Calu3 (cell line): ENCODE measurements at regions not wholly inside any gene's neighbourhood (a gene's known extent, or its start where the extent isn't known, plus 50 kb on each side); places are given as distances from the start of the nearest gene placed in this dataset.
A peak's percentile ranks its signal among the peaks of the same experiment; 100 is the strongest.

ENCODE experiments used
- BruUV-seq: library from RNA; stranded (reverse); fragments of 400-500 nt; replicated peaks from 2 replicates; lab custom pipeline; 2021; lab: Mats Ljungman, UMichigan
- CTCF ChIA-PET: fragments of 300-600 bp; sonication (Branson Sonifier 250); formaldehyde crosslinking; loops from one replicate; lab custom pipeline; 2022; ENCODE audit warnings: antibody characterized with exemption; lab: Charles Lee
- DNase-seq: peaks from one replicate; pipeline ENCODE4 v3.0.0; 2022
- H3K27ac Mint-ChIP-seq: one replicate; pipeline ENCODE4 v1.8.0; 2022; ENCODE audit warnings: mixed read lengths; ENCODE audit not compliant: unreplicated experiment
- H3K27me3 Mint-ChIP-seq: one replicate; pipeline ENCODE4 v1.8.0; 2022; ENCODE audit warnings: mixed read lengths; ENCODE audit not compliant: unreplicated experiment
- H3K36me3 Mint-ChIP-seq: one replicate; pipeline ENCODE4 v1.8.0; 2022; ENCODE audit warnings: mild to moderate bottlenecking, moderate library complexity, mixed read lengths; ENCODE audit not compliant: insufficient read depth, unreplicated experiment
- H3K4me1 Mint-ChIP-seq: one replicate; pipeline ENCODE4 v1.8.0; 2022; ENCODE audit warnings: mild to moderate bottlenecking, low read depth, mixed read lengths; ENCODE audit not compliant: unreplicated experiment
- H3K4me3 Mint-ChIP-seq: one replicate; pipeline ENCODE4 v1.8.0; 2022; ENCODE audit warnings: mild to moderate bottlenecking, low read depth, moderate library complexity, mixed read lengths; ENCODE audit not compliant: unreplicated experiment
- H3K9me3 Mint-ChIP-seq: one replicate; pipeline ENCODE4 v1.8.0; 2022; ENCODE audit warnings: low read depth, mixed read lengths; ENCODE audit not compliant: unreplicated experiment
- CTCF ChIP-seq: fragments of 200-600 bp; IDR thresholded peaks from one replicate; pipeline ENCODE4 v1.8.0; 2022; ENCODE audit warnings: antibody characterized with exemption; ENCODE audit not compliant: unreplicated experiment
- intact Hi-C: fragments of 100-400 bp; cut with micrococcal nuclease; formaldehyde crosslinking; loops from one replicate; pipeline ENCODE4 v1.10.0; 2022; ENCODE audit not compliant: unreplicated experiment

- CTCF ChIA-PET: interaction anchor here (0.6 to 1.9 kb wide), 7 partner anchors 27 to 1703 kb away, joined by 3 to 8 read pairs (median 4); no protein-coding TSS in a partner anchor
- Mint-ChIP-seq H3K36me3 (no peaks in the 10 kb centered on the region), H3K27me3 (no peaks in the 10 kb centered on the region), H3K4me3 (no peak overlapping the region), H3K27ac (no peak overlapping the region), H3K4me1 (peaks cover 42% of the 10 kb centered on the region), H3K9me3 (no peaks in the 10 kb centered on the region)
- TF ChIP-seq CTCF: no peak
- intact Hi-C loops: loop anchor here (1.0 to 10.0 kb wide), 5 partner anchors 56 to 472 kb away; no protein-coding TSS in a partner anchor
- DNase-seq: no peak
- no TSS peak for BruUV-seq
These were observed 184.9 kb upstream of the IL12B start for GRCh38 chr5:159515197-159515596.

- peak; percentile 89 for DNase-seq
- Mint-ChIP-seq H3K4me1 (peaks cover 42% of the 10 kb centered on the region), H3K9me3 (no peaks in the 10 kb centered on the region), H3K36me3 (no peaks in the 10 kb centered on the region), H3K27me3 (no peaks in the 10 kb centered on the region), H3K27ac (no peak overlapping the region), H3K4me3 (no peak overlapping the region)
- peak; percentile 92 for TF ChIP-seq CTCF
- intact Hi-C loops: loop anchor here (1.0 to 10.0 kb wide), 6 partner anchors 55 to 471 kb away; no protein-coding TSS in a partner anchor
- CTCF ChIA-PET: interaction anchor here (0.6 to 1.9 kb wide), 11 partner anchors 28 to 661 kb away, joined by 3 to 8 read pairs (median 4); no protein-coding TSS in a partner anchor
- BruUV-seq: no TSS peak
These were observed 185.7 kb upstream of the IL12B start for GRCh38 chr5:159515909-159516415.

- intact Hi-C loops: loop anchor here (5.0 to 10.0 kb wide), 2 partner anchors 256 to 444 kb away; no protein-coding TSS in a partner anchor
- Mint-ChIP-seq H3K27me3 (no peaks in the 10 kb centered on the region), H3K27ac (no peak overlapping the region), H3K4me1 (peaks cover 28% of the 10 kb centered on the region), H3K9me3 (no peaks in the 10 kb centered on the region), H3K4me3 (no peak overlapping the region), H3K36me3 (no peaks in the 10 kb centered on the region)
- peak; percentile 20 for DNase-seq
- TF ChIP-seq CTCF: no peak
- no TSS peak for BruUV-seq
- CTCF ChIA-PET: interaction anchor here (1.0 to 1.5 kb wide), 4 partner anchors 16 to 445 kb away, joined by 3 to 4 read pairs (median 3); no protein-coding TSS in a partner anchor
These were observed 188.1 kb upstream of the IL12B start for GRCh38 chr5:159518371-159518770.

GRCh38 chr5:159519365-159519764 is 189.1 kb upstream of the IL12B start:
- peaks cover 28% of the 10 kb centered on the region for H3K4me1 Mint-ChIP-seq
- BruUV-seq: no TSS peak
- H3K27ac Mint-ChIP-seq: no peak overlapping the region
- no peaks in the 10 kb centered on the region for H3K9me3 Mint-ChIP-seq
- H3K27me3 Mint-ChIP-seq: no peaks in the 10 kb centered on the region
- no peak for TF ChIP-seq CTCF
- no peak for DNase-seq
- H3K4me3 Mint-ChIP-seq: no peak overlapping the region
- no peaks in the 10 kb centered on the region for H3K36me3 Mint-ChIP-seq
- intact Hi-C loops: loop anchor here (5.0 to 10.0 kb wide), 2 partner anchors 255 to 443 kb away; no protein-coding TSS in a partner anchor
- CTCF ChIA-PET: no interaction called here
